NCI-H2227 (cell line): ENCODE measurements at regions not wholly inside any gene's neighbourhood (a gene's known extent, or its start where the extent isn't known, plus 50 kb on each side); places are given as distances from the start of the nearest gene placed in this dataset.
"Not testable (repeated sequence)": the region's sequence is repeated elsewhere in the genome, so short reads cannot be mapped to it uniquely, and the experiment has no call there.

Experiments
- DNase-seq: peaks from one replicate; lab custom pipeline; 2025; ENCODE audit not compliant: unreplicated experiment; lab: John Stamatoyannopoulos, UW

GRCh38 chr2:234863043-234863934, 88.5 kb upstream of the SH3BP4 start:
- DNase-seq: no peak

GRCh38 chr2:234861841-234862735, 89.7 kb upstream of the SH3BP4 start:
- no peak for DNase-seq

DNA sequence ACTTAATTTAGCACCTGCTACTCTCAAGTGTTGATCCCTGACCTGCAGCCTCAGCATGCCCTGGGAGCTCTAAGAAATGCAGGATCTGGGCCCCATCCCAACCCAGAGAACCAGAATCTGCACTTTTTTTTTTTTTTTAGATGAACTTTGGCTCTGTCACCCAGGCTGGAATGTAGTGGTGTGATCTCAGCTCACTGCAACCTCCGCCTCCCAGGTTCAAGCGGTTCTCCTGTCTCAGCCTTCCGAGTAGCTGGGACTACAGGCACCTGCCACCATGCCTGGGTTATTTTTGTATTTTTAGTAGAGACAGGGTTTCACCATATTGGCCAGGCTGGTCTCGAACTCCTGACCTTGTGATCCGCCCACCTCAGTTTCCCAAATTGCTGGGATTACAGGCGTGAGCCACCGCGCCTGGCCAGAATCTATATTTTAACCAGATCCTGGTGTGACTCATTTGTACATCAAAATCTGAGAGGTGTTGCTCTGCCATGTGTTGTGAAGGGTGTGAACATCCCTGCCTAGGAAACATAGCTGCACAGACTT, 92.4 kb upstream of the SH3BP4 start:
- not testable (repeated sequence) for DNase-seq

- no peak for DNase-seq
These were observed 93.0 kb upstream of the SH3BP4 start for GRCh38 chr2:234858790-234859329.

- no peak for DNase-seq
These were observed 93.7 kb upstream of the SH3BP4 start for GRCh38 chr2:234858145-234858544.

GRCh38 chr2:234853729-234854128, 98.1 kb upstream of the SH3BP4 start:
- DNase-seq: no peak

DNA sequence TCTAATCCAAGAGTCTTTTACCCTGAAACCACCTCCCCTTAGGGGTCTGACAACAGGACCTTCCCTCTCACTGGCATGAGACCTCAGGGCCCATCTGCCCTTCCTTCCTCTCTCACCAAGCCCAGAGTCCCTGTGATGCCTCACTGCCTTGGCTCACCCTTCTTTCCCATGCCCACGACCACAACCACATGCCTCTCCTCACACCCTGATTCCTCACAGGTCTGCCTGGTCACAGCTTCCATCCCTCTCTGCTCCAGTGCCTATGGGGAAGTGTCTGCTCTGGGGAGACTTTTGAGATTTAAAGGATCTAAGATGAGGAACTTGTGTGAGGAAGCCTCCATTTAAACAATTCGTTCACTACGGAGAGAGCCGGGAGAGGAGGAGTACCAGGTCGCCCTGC, 98.9 kb upstream of the SH3BP4 start:
- no peak for DNase-seq

- DNase-seq: no peak
These were observed 99.8 kb upstream of the SH3BP4 start for GRCh38 chr2:234852035-234852434.

DNA sequence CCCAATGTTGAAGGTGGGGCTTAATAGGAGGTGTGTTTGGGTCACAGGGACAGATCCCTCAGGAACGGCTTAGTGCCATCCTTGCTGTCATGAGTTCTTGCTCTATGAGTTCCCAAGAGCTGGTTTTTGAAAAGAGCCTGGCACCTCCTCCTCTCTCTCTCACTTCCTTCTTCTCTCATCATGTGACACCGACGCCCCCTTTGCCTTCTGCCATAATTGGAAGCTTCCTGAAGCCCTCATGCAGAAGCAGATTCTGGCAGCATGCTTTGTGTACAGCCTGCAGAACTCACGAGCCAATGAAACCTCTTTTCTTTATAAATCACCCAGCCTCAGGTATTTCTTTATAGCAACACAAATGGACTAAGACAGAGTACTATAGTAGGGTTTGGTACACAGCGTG, 100.4 kb upstream of the SH3BP4 start:
- no peak for DNase-seq

- no peak for DNase-seq
These were observed 101.0 kb upstream of the SH3BP4 start for GRCh38 chr2:234850818-234851217.

GRCh38 chr2:234849678-234850077, 102.1 kb upstream of the SH3BP4 start:
- no peak for DNase-seq

DNA sequence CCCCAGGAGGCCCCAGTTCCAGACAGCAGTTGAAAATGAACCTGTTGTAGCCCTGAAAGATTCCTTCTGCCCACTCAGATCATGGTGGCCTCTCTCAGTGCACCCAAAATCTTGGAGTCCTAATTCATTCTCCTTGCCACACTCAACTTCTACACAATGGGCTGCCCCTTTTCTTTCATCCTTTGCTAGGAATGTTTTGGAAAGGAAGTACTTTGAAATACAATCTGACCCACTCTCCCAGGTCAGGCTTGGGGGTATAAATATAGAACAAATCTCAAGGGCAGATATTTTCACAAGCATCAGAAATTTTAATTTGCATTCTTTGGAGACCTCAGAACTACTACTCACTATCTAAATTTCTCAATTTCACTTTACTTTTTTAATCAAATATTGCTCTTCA, 103.2 kb upstream of the SH3BP4 start:
- DNase-seq: no peak

GRCh38 chr2:234847639-234848038, 104.2 kb upstream of the SH3BP4 start:
- DNase-seq: no peak

- DNase-seq: no peak
These were observed 104.5 kb upstream of the SH3BP4 start for GRCh38 chr2:234847364-234847635.

- no peak for DNase-seq
These were observed 105.0 kb upstream of the SH3BP4 start for GRCh38 chr2:234846599-234847363.

- DNase-seq: no peak
These were observed 105.9 kb upstream of the SH3BP4 start for GRCh38 chr2:234845602-234846590.

DNA sequence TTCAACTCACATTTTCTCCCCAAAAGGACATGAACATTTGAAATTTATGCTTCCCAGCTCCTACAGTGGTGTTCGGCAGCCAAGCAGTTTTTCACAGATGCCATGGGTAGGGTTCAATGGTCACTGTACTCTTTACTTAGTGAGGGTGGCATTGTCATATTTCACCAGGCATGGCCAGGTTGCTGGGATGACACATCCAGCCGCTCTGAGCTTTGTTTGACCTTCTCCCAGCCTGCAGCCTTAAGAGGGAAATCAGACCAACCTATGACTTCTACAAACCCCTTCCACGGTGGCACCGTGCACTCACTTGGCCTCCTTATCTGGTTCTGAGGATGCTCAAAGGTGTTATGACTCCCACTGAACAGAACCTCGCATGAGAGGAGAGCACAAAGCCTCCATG, 108.4 kb upstream of the SH3BP4 start:
- DNase-seq: no peak

GRCh38 chr2:234842753-234843152, 109.1 kb upstream of the SH3BP4 start:
- DNase-seq: no peak

- DNase-seq: no peak
These were observed 110.3 kb upstream of the SH3BP4 start for GRCh38 chr2:234841321-234842015.
